ENCODE measurements at regions not wholly inside any gene's neighbourhood (a gene's known extent, or its start where the extent isn't known, plus 50 kb on each side); places are given as distances from the start of the nearest gene placed in this dataset.

DNA sequence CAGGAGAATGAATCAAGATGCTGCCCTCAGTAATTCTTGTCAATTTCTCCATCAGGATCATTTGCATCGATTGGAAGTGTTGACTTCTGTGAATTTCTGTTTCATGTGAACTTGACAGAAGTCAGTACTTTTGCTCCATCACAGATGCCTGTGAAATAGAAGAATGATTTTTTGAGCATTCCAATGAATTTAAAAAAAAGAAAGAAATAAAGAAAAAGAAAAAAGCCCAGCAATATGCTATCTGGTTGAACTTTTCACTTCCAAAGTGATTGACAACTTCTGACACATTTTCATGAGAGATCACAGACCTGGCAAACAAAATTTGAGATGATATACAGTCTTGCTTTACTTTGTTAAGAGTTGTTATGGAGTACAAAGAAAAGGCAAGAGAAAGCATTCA lies 175.3 kb downstream of the RWDD3 start:
- POLR2A ChIA-PET, result no interaction called here
- Histone ChIP-seq H3K36me3 (ENCODE audit: control insufficient read depth in 2 of 2, extremely low read depth in 1 of 2, insufficient read depth in 2 of 2, low read length in 2 of 2) (no peaks in the 10 kb centered on the region), H3K4me3 (replicated peaks in 1 of 3; ENCODE audit: insufficient read depth in 1 of 3, low read depth in 1 of 3, low read length in 3 of 3) (no peak overlapping the region), H3K4me2 (ENCODE audit: insufficient read depth, low read length) (no peak overlapping the region), H4K20me1 (replicated peaks; ENCODE audit: control insufficient read depth, extremely low read depth, insufficient read depth, low read length) (no peaks in the 10 kb centered on the region), H3K27ac (ENCODE audit: insufficient read depth, low read depth, low read length) (no peak overlapping the region), H3K9me3 (replicated peaks; ENCODE audit: control insufficient read depth, insufficient read depth, low read length) (no peaks in the 10 kb centered on the region), H3K79me2 (ENCODE audit: control insufficient read depth, insufficient read depth, low read length) (no peaks in the 10 kb centered on the region), H3K4me1 (ENCODE audit: control insufficient read depth, extremely low read depth, insufficient read depth, low read length) (no peaks in the 10 kb centered on the region), H3K9me1 (replicated peaks; ENCODE audit: control insufficient read depth, extremely low read depth, insufficient read depth, low read length) (no peaks in the 10 kb centered on the region), H3K27me3 (ENCODE audit: control insufficient read depth in 2 of 2, insufficient read depth in 2 of 2, low read length in 2 of 2) (no peaks in the 10 kb centered on the region), H2AFZ (ENCODE audit: low read depth, low read length) (no peak overlapping the region), H3K9ac (replicated peaks; ENCODE audit: extremely low read depth, insufficient read depth, low read length) (no peak overlapping the region)
- BruUV-seq (replicated peaks), result no TSS peak
- intact Hi-C loops (cut with micrococcal nuclease), result no loop called here
- no peak for TF ChIP-seq EZH2 (IDR thresholded peaks at IDR 0.05; ENCODE audit: borderline replicate concordance, low read depth, low read length, severe bottlenecking)
- CTCF ChIA-PET, result no interaction called here
- dilution Hi-C loops (cut with MboI; ENCODE audit: extremely low pct_ligation_motif_present, low sequenced_read_pairs), result no loop called here
- FAIRE-seq (no peak), DNase-seq (ENCODE audit: low read depth, low spot score) (no peak)

DNA sequence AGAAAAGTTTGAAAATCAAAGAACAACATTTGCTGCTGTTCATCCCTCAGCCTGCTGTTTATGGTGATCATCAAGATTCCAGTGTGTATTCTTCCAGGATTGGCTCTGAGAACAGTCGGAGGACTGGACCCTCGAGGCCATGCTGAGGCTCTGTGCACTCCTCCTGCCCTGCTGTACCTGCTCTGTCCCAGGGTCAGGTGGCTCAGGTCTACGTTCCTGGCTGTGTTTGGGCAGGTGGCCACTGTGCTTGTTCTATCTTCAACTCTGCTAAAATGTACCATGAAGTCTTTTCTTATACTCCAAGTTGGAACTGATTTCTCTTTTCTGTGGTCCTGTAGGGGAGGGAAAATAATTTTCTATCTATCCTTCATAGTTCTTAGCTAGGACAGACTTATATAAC lies 175.9 kb downstream of the RWDD3 start:
- Histone ChIP-seq H3K9me1 (replicated peaks; ENCODE audit: control insufficient read depth, extremely low read depth, insufficient read depth, low read length) (no peaks in the 10 kb centered on the region), H3K36me3 (ENCODE audit: control insufficient read depth in 2 of 2, extremely low read depth in 1 of 2, insufficient read depth in 2 of 2, low read length in 2 of 2) (no peaks in the 10 kb centered on the region), H3K27ac (ENCODE audit: insufficient read depth, low read depth, low read length) (no peak overlapping the region), H3K79me2 (ENCODE audit: control insufficient read depth, insufficient read depth, low read length) (no peaks in the 10 kb centered on the region), H2AFZ (ENCODE audit: low read depth, low read length) (no peak overlapping the region), H3K4me2 (ENCODE audit: insufficient read depth, low read length) (no peak overlapping the region), H3K9me3 (replicated peaks; ENCODE audit: control insufficient read depth, insufficient read depth, low read length) (no peaks in the 10 kb centered on the region), H3K27me3 (ENCODE audit: control insufficient read depth in 2 of 2, insufficient read depth in 2 of 2, low read length in 2 of 2) (no peaks in the 10 kb centered on the region), H3K4me1 (ENCODE audit: control insufficient read depth, extremely low read depth, insufficient read depth, low read length) (no peaks in the 10 kb centered on the region), H3K4me3 (replicated peaks in 1 of 3; ENCODE audit: insufficient read depth in 1 of 3, low read depth in 1 of 3, low read length in 3 of 3) (no peak overlapping the region), H3K9ac (replicated peaks; ENCODE audit: extremely low read depth, insufficient read depth, low read length) (no peak overlapping the region), H4K20me1 (replicated peaks; ENCODE audit: control insufficient read depth, extremely low read depth, insufficient read depth, low read length) (no peaks in the 10 kb centered on the region)
- CTCF ChIA-PET, result no interaction called here
- BruUV-seq (replicated peaks), result no TSS peak
- POLR2A ChIA-PET, result no interaction called here
- DNase-seq (ENCODE audit: low read depth, low spot score), result no peak
- FAIRE-seq, result no peak
- intact Hi-C loops (cut with micrococcal nuclease), result no loop called here
- dilution Hi-C loops (cut with MboI; ENCODE audit: extremely low pct_ligation_motif_present, low sequenced_read_pairs), result no loop called here
- TF ChIP-seq MYC (IDR thresholded peaks at IDR 0.05; ENCODE audit: low read depth, low read length), result no peak
- no peak for TF ChIP-seq GATA2 (IDR thresholded peaks at IDR 0.05; ENCODE audit: insufficient read depth, insufficient read length, low read depth, low read length)
- TF ChIP-seq JUN (IDR thresholded peaks at IDR 0.05; ENCODE audit: borderline replicate concordance, insufficient read depth, insufficient read length, low read depth), result no peak
- TF ChIP-seq POLR2AphosphoS5 (IDR thresholded peaks at IDR 0.05; ENCODE audit: insufficient read depth, low read depth, low read length), result no peak
- TF ChIP-seq EZH2 (IDR thresholded peaks at IDR 0.05; ENCODE audit: borderline replicate concordance, low read depth, low read length, severe bottlenecking), result no peak
- TF ChIP-seq FOS (IDR thresholded peaks at IDR 0.05; ENCODE audit: borderline replicate concordance, insufficient read depth, low read length), result no peak
- TF ChIP-seq, protein P1, sequence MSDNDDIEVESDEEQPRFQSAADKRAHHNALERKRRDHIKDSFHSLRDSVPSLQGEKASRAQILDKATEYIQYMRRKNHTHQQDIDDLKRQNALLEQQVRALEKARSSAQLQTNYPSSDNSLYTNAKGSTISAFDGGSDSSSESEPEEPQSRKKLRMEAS (IDR thresholded peaks at IDR 0.05; ENCODE audit: insufficient read depth, insufficient read length), result no peak
- TF ChIP-seq, protein P2, sequence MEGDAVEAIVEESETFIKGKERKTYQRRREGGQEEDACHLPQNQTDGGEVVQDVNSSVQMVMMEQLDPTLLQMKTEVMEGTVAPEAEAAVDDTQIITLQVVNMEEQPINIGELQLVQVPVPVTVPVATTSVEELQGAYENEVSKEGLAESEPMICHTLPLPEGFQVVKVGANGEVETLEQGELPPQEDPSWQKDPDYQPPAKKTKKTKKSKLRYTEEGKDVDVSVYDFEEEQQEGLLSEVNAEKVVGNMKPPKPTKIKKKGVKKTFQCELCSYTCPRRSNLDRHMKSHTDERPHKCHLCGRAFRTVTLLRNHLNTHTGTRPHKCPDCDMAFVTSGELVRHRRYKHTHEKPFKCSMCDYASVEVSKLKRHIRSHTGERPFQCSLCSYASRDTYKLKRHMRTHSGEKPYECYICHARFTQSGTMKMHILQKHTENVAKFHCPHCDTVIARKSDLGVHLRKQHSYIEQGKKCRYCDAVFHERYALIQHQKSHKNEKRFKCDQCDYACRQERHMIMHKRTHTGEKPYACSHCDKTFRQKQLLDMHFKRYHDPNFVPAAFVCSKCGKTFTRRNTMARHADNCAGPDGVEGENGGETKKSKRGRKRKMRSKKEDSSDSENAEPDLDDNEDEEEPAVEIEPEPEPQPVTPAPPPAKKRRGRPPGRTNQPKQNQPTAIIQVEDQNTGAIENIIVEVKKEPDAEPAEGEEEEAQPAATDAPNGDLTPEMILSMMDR (IDR thresholded peaks at IDR 0.05; ENCODE audit: extremely low read depth in 1 of 2, insufficient read depth in 1 of 2, low read depth in 1 of 2, low read length in 2 of 2), result no peak
- no peak for TF ChIP-seq POLR2A (IDR thresholded peaks at IDR 0.05; ENCODE audit: low read depth, low read length)

All from endothelial cell of umbilical vein (primary cell).